GM18517 (cell line): ENCODE measurements at regions not wholly inside any gene's neighbourhood (a gene's known extent, or its start where the extent isn't known, plus 50 kb on each side); places are given as distances from the start of the nearest gene placed in this dataset.
"Not testable (repeated sequence)": the region's sequence is repeated elsewhere in the genome, so short reads cannot be mapped to it uniquely, and the experiment has no call there.

Experiments
- ATAC-seq: cut with Tn5 transposase; IDR thresholded peaks from one replicate; pipeline ENCODE4 v1.9.1; 2021; ENCODE audit warnings: mild to moderate bottlenecking, moderate library complexity; ENCODE audit not compliant: unreplicated experiment

DNA sequence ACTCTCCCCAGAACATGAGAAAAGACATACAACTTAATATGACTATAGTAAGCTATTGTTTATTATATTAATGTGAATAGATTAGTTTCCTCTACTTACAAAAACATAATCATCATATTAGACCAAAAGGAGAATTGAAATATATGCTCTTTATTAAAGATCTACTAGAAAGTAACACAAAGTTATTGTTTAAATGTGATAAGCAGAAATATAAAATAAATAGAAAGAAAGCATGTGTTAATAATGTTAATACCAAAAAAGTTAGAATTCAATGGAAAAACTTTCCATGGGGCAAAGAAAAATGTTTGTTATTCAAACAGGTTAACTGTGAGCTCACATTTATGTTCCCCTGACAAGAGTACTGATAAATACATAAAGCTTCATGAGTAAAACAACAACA is 421.4 kb upstream of the UBE2E3 start:
- ATAC-seq: no peak

DNA sequence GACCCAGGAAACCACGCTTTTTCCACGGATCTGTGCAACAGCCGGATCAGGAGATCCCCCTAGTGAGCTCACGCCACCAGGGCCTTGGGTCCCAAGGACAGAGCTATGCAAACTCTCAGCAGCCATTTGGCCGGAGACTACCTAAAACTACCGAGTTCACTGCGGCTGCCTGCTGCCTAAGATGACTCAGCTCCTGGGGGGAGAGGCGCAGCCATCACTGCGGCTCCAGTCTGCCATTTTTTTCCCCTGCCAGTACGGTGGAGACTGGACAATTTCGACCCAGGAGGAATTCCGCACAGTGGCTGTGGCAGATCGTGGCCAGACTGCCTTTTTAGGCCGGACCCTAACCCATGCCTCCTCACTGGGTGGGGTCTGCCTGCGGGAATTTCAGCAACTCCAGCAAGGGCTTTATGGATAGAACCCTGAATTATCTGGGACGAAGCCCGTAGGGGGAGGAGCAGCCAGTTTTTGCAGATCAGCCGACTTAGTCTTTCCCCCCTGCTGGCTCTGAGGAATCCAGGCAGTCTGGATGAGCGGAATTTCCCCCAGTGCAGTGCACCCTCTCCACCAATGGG is 424.9 kb upstream of the UBE2E3 start:
- no peak for ATAC-seq

DNA sequence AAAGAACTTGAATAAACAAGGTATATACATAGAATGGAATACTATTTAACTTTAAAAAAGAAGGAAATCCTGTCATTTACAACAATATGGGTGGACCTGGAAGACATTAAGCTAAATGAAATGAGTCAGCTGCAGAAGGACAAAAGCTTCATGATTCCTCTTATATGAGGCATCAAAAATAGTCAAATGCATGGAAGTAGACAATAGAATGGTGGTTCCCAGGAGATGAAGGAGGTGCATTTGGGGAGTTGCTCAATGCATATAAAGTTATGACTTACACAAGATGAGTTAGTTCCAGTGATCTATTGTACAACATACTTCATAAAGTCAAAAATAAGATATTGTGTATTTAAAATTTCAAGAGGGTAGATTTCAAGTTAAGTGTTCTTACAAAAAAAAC is 426.1 kb upstream of the UBE2E3 start:
- no peak for ATAC-seq

DNA sequence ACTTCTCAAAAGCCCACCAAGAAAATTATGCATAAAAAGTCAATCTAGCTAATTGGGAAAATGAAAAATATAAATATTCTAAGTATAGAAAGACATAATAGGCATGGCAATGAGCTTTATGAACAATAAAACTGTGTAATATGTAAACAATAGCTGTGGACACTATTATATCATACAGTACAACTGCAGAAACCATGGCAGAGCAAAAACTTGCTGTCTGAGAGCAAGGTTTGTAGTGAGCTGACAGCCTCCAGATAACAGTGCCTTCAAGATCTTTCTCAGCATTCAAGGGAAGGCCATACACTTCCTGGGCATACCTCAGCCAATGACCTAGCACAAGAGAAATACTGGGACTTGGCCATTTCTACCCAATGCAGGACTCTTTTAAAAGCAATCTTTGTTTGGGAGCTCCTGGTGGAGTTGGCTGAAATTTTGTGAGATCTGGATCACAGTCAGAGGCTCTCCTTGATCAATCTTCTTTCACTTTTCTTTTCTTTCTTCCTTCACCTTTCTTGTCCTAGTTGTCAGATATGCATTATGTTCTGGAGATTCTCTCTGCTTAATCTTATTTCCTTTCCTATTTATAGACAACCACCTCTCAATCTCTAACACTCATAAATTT is 427.2 kb upstream of the UBE2E3 start:
- no peak for ATAC-seq

DNA sequence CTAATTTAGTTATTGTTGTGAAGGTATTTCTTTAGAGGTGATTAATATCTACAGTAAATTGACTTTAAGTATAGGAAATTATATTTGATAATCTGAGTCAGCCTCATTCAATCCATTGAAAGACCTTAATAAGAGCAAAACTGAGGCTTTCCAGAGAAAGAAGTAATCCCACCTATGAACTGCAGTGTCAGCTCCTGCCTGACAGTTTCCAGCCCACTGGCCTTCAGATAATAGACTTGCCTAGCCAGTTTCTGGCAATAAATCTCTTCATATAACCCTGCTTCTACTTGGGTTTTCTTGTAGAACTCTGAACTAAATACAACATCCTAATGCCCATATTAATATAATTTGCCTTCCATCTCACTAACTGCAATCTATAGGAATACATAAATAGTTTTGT is 437.9 kb upstream of the UBE2E3 start:
- no peak for ATAC-seq

DNA sequence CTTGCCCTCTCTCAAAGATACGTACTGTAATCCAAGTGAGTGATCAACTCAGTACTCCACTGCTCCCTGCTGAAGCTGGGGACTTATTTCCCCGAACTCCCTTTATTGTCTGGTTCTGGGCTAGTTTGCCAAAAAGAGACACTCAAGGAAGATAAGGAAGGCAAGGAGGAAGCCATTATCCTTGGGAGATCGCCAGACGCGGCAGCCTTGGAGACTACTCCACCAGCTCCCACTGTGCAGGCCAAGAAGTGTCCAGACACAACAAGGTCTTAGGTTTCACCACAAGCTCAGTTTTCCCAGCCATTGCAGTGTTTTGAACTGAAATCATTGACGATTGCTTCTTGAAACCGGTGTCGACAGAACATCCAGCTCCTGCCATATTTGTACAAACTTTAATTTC is 439.6 kb upstream of the UBE2E3 start:
- ATAC-seq: no peak

DNA sequence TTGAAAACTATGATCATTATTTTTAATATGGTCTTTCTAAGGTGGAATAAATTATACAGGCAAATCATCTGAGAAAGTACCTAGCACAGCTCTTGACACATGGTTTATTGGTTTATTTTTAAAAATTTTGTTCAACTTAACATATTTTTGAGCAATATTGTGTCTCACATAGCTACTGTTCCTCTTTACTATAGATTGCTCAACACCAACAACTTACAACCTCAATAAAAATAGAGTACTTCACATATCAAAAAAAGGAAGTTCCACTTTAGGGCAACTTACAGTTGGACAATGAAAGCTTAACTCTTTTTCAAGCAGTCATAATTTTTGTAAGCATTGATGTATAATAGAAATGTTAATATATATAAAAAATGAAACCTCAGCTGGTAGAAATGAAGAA is 440.9 kb upstream of the UBE2E3 start:
- no peak for ATAC-seq

DNA sequence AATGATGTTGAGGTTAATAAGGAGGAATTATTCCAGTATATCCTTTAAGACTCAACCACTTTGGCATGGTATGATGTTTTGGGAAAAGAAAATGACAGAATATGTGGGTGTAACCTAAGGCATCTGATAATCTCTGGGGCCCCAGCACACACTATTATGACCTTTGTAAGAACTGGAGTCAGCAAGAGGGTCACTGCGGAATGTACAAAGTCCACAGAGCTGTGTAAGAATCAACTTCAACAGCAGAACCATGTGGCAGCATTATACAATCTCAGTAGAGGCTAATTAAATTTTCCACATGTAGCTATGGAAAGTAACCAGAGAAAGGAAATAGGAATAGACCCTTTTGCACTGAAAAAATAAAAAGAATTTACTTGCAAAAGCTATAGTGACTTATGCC is 445.1 kb upstream of the UBE2E3 start:
- no peak for ATAC-seq

DNA sequence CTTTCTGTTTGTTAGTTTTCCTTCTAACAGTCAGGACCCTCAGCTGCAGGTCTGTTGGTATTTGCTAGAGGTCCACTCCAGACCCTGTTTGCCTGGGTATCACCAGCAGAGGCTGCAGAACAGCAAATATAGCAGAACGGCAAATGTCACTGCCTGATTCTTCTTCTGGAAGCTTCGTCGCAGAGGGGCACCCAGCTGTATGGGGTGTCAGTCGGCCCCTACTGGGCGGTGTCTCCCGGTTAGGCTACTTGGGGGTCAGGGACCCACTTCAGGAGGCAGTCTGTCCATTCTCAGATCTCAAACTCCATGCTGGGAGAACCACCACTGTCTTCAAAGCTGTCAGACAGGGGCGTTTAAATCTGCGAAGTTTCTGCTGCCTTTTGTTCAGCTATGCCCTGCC is 448.6 kb upstream of the UBE2E3 start:
- not testable (repeated sequence) for ATAC-seq

DNA sequence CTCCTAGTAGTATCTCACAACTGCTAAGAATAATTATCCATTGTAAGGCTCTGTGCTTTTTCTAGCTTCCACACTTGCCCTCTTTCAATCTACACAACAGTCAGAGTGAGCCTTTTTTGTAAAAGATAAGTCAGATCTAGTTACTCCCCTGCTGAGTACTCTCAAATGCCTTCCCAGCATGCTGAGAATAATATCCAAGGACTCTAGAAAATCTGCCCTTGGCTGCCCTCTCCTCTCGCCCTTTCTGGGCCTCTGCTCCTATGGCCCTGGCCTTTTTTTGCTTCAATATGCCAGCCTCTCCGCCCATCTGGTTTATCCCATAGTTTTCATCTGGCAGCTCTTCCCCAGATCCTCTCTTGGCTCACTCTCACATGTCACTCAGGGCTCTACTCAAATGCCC is 455.9 kb upstream of the UBE2E3 start:
- ATAC-seq: no peak

DNA sequence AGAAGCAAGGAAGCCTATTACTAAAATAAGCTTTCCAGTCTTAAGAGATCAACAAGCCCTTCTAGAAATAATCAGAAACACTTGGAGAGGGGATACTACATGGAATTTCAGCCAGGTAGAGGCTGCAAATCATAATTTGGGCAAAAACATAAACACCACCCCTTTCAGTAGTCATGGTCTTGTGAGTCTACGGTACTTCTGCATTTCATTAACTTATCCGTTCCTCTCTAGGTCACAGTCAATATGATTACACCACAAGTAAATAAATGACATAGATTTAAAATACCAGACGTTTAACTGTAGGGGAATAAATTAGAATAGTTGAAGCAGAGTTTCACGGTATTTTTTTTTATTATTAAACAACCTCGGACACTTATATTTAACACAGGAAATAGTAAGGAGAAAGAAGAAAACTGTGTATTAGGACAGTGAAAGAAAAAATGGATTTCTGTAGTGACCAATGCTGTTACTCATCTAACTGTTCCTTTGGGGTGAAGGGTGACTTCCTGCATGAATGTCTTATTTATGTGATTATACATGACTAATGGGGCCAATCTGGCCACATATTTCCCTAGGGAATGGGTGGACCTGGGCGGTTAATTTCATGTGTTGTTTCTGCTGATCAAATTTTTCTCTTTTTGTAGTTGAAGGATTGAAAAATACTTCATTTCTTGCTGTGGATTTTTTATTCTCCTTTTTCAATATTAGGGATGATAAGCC is 456.6 kb upstream of the UBE2E3 start:
- ATAC-seq: no peak

DNA sequence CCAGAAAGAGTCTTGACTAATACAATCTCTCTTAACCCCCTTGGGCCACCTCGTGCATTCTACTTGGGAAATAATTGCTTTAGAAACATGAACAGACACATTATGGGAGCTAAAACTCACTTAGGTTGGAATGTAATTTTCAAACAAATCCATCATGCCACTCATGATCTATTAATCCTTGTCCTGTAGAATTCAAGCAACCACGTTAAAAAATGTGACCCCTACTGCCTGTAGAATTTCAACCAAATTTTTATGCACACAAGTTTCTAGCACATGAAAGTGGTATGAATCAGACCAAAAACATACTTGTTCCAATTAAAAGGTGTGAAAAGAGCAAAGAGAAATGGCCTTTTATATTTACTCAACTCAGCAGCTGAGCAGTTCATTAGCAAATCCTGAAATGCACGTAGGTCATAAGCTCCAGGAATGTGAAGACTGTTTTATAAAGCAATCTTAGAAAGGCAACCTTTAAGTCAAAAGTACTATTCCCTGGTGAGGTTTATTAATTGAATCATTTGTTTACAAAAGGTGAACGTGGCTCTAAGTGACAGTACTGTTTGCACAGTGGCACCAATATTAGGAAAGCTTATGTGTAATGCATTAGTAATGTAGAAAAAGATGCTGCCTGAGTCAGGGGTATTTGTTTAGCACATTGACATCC is 459.4 kb upstream of the UBE2E3 start:
- ATAC-seq: no peak

DNA sequence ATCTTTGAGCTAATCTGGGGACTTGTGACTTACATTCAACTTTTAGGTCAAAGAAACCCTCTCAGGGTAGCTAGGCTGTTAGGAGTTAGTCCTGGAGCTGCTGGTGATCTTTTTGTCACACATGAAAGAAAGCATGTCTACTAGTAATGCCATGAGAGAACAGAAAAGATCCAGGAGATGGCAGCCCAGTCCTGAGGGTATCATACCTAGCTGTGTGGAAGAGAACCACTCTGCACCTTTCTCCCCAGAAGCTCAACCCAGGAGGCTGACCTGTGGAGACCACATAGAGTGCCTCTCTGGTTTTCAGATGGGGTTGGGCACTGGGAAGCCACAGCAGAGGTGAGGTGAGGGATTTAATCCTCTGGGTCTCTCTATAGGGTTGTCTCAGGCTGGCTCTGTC is 460.2 kb upstream of the UBE2E3 start:
- no peak for ATAC-seq

DNA sequence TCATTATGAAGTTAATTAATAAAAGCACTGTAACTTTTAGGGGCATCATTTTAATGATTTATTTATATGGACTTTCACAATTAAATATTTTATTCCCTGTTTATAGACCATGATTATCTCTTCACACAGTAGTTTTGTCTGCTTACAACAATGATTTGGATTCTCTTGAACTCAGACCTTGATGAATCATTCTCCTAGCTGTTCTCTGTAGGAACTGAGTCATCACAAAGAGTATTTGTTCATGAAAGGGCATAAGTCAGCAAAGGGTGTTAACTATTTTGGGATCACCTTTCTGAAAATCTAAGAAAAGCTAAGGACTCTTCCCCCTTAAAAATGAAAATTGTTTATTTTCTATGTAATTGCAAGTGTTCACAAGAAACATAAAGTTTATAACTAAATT is 461.1 kb upstream of the UBE2E3 start:
- no peak for ATAC-seq

DNA sequence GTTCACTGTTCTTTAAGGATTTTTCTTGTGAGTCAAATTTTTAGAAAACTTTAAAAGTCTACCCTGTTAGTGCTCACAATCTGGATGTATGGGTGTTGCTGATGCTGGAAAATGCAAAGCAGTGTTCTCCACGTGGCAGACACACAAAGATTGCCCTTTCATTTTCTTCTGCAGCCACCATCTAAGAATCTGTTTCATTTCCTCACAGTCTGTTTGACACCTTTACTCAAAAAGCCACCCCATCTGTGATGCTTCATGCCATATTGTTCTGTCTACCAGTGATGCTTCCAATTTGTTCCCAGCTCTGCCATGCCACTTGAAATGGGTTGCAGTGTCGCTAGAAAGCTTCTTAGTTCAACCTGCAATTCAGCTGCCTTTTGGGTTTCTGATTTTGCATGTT is 464.2 kb upstream of the UBE2E3 start:
- ATAC-seq: no peak

DNA sequence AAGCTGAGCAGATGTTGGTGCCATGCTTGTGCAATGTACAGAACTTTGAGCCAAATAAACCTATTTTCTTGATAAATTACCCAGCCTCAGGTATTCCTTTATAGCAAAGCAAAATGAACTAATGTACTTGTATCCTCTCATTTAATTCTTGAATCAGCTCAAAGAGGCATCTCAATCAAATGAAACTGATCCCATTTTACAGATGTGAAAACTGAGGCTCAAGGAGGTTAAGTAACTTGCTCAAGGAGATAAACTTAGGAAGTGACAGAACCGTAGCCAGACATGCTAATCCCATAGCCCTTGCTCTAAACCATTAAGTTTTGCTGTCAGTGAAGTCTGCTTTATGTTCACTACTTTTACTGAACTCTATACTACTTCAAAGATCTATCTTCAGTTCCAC is 467.0 kb upstream of the UBE2E3 start:
- no peak for ATAC-seq

DNA sequence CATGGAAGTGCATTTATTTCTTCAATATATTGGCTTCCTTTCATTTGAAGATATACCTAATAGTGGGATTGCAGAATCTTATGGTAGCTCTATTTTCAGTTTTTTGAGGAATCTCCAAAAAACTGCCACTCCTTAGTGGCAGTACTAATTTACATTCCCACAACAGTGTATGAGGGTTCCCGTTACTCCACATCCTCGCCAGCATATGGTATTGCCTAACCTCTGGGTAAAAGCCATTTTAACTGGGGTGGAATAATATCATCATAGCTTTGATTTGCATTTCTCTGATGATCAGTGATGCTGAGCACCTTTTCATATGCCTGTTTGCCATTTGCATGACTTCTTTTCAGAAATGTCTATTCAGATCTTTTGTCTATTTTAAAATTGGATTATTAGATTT is 471.9 kb upstream of the UBE2E3 start:
- no peak for ATAC-seq

DNA sequence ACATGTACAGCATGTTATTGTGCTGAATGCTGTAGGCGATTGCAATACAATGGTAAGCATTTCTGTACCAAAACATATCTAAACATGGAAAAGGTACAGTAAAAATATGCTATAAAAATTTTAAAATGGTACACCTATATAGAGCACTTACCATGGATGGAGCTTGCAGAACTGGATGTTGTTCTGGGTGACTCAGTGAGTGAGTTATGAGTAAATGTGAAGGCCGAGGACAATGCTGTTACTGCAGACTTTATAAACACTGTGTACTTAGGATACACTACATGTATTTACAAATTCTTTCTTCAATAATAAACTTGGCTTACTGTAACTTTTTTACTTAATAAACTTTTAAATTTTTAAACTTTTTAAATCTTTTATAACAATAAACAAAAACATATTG is 473.4 kb upstream of the UBE2E3 start:
- no peak for ATAC-seq

DNA sequence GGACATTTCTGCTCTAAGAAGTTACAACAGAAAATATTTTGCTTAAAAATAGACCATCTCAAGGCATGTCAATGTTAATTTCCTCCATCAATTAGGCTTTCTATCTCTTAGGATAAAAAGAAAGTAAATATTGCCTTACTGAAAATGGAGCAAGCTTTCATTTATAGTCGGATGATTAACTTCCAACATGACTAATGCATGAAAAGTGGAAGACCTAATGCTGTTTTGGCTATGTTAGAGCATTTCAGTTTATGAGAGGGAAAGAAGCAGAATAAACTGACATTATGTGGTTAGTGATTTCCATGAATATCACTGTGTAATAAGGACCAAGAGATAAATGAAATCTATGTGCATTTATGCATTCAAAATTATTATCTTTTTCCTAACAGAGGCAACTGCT is 475.2 kb upstream of the UBE2E3 start:
- ATAC-seq: no peak

DNA sequence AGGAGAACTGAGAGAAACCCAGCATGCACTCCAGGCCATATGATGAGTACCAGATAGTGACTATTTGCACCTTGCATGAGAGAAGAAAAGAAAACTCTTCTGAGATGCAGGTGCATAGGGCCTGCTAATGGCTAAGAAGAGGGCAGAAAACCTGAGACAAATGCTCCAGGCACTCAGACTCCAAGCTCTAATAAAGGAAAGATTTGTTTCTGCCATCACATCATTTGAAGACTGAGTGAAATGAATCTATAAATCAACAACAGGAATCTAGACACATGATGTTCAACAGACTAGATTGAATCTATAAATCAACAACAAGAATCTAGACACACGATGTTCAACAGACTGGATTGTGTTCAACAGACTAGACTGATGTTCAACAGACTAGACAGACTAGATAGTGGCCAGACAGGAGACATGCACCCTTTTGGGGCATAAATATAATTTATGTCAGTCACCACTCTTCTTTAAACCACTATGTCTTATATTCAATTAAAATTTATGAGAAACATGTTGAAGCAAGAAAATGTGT is 482.7 kb upstream of the UBE2E3 start:
- no peak for ATAC-seq

DNA sequence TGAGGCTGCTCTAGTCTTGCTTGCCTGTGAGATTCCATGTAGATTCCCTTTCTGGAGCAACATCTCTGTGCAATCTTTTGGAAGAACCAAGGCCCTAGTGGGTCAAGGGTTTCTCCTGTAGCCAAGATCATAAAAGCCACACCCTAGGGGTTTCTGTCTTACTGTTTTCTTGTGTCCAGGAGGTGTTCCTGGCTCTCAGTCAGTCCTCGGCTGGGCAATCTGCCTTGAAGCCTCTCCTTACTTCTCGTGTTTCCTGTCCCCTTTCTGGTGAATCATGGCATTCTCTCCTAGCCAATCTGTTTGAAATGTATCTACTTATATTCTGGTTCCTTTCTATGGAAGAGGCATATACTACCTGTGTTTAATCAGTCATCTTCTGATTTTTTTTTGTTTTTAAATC is 484.8 kb upstream of the UBE2E3 start:
- ATAC-seq: no peak

DNA sequence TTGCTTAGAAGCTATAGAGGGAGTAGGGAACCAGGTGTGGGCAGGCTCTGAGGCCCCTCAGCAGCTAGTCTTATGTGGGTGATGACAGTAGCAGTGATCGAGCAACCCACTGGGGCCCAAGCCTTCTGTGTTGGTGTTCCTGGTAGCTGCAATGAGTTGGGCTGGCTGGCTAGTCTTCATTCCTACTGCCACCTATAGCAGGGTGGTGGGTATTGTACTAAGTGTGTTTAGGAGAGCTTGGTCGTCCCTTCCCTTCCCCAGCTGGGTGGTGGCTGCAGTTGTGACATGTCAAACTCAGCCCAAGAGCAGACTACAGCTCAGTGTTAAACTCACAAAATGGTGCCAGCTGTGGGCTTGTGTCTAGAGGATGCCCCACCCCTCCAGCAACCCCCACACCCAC is 486.1 kb upstream of the UBE2E3 start:
- ATAC-seq: no peak
